ENCODE measurements at regions not wholly inside any gene's neighbourhood (a gene's known extent, or its start where the extent isn't known, plus 50 kb on each side); places are given as distances from the start of the nearest gene placed in this dataset.

- TF ChIP-seq EZH2 (IDR thresholded peaks at IDR 0.05) (no peak), POLR2AphosphoS5 (IDR thresholded peaks at IDR 0.05; ENCODE audit: borderline replicate concordance, low read depth, low read length) (no peak)
Measured at GRCh38 chr15:38176691-38177090, 75.9 kb upstream of the SPRED1 start.
